ENCODE measurements at regions not wholly inside any gene's neighbourhood (a gene's known extent, or its start where the extent isn't known, plus 50 kb on each side); places are given as distances from the start of the nearest gene placed in this dataset.

DNA sequence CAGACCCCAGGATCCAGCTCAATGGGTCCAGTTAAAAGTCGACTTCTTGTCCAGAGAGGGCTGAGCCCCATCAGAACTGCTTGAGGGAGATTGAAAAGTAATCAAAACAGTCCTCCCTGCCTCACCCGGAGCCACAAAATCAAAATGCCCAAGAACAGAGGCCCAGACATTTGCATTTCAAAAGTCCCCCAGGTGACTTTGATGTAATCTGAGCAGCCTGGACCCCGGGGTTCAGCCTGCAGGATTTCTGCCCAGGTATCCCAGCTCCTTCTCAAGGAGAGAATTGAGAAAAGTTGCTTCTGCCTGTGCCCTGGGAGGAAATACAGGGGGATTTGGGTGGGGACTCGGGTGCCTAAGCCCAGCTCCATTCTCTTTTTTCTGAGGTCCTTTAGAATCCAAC lies 1385.0 kb downstream of the TBC1D22A start:
- Histone ChIP-seq H2AFZ (ENCODE audit: low read length) (no peak overlapping the region), H3K27ac (ENCODE audit: extremely low read length, insufficient read depth, low read length) (no peak overlapping the region), H3K4me2 (ENCODE audit: low read depth, low read length) (no peak overlapping the region), H3K36me3 (replicated peaks in 1 of 2; ENCODE audit: control insufficient read depth in 1 of 2, insufficient read depth in 2 of 2, low read length in 2 of 2) (no peaks in the 10 kb centered on the region), H3K79me2 (ENCODE audit: insufficient read depth, low read length) (no peaks in the 10 kb centered on the region), H4K20me1 (ENCODE audit: insufficient read depth, low read length) (no peaks in the 10 kb centered on the region), H3K27me3 (ENCODE audit: control insufficient read depth in 1 of 2, insufficient read depth in 2 of 2, low read length in 2 of 2) (peaks cover 3 to 25% of the 10 kb centered on the region in 2 experiments; a peak in 3 of 5 replicates), H3K9me3 (ENCODE audit: low read length) (no peaks in the 10 kb centered on the region), H3K9ac (ENCODE audit: insufficient read depth, low read depth, low read length) (no peak overlapping the region), H3K4me1 (ENCODE audit: insufficient read depth, low read length) (no peaks in the 10 kb centered on the region), H3K4me3 (replicated peaks in 1 of 3; ENCODE audit: insufficient read depth in 1 of 3, low read depth in 2 of 3, low read length in 3 of 3) (no peak overlapping the region)
- DNase-seq (ENCODE audit: low spot score), result no peak
- 83% methylated on average over 1 of the region's 4 CpGs for WGBS (ENCODE audit: low lambda C conversion rate)
- POLR2A ChIA-PET, result no interaction called here
- CTCF ChIA-PET (ENCODE audit: low intra/inter-chr PET ratio, low total read pairs), result no interaction called here
- no peak for ATAC-seq
- in situ Hi-C loops (cut with HindIII; ENCODE audit: extremely low pct_ligation_motif_present, low pct_unique_long_range_greater_than_20kb) (no loop called here), intact Hi-C loops (cut with micrococcal nuclease; ENCODE audit: unreplicated experiment) (no loop called here)
- no peak for FAIRE-seq
- no TSS peak for BruUV-seq (replicated peaks)
- no peak for TF ChIP-seq ZFX (CRISPR knock-in tag; IDR thresholded peaks at IDR 0.05; ENCODE audit: low read depth)
- TF ChIP-seq KMT2B (CRISPR knock-in tag; IDR thresholded peaks at IDR 0.05), result no peak
- no peak for TF ChIP-seq ZNF430 (CRISPR knock-in tag; IDR thresholded peaks at IDR 0.05)
- TF ChIP-seq ZNF264 (CRISPR knock-in tag; IDR thresholded peaks at IDR 0.05), result no peak
- TF ChIP-seq NR2F2 (IDR thresholded peaks at IDR 0.05; ENCODE audit: borderline replicate concordance, low read depth), result no peak
- TF ChIP-seq ZNF256 (CRISPR knock-in tag; conservative IDR thresholded peaks at IDR 0.05), result no peak
- no peak for TF ChIP-seq ZFP36L1 (CRISPR knock-in tag; IDR thresholded peaks at IDR 0.05)
- no peak for TF ChIP-seq E2F2 (CRISPR knock-in tag; IDR thresholded peaks at IDR 0.05; ENCODE audit: borderline replicate concordance)
- TF ChIP-seq SETDB1 (CRISPR knock-in tag; IDR thresholded peaks at IDR 0.05; ENCODE audit: borderline replicate concordance), result no peak
- TF ChIP-seq, protein P1, sequence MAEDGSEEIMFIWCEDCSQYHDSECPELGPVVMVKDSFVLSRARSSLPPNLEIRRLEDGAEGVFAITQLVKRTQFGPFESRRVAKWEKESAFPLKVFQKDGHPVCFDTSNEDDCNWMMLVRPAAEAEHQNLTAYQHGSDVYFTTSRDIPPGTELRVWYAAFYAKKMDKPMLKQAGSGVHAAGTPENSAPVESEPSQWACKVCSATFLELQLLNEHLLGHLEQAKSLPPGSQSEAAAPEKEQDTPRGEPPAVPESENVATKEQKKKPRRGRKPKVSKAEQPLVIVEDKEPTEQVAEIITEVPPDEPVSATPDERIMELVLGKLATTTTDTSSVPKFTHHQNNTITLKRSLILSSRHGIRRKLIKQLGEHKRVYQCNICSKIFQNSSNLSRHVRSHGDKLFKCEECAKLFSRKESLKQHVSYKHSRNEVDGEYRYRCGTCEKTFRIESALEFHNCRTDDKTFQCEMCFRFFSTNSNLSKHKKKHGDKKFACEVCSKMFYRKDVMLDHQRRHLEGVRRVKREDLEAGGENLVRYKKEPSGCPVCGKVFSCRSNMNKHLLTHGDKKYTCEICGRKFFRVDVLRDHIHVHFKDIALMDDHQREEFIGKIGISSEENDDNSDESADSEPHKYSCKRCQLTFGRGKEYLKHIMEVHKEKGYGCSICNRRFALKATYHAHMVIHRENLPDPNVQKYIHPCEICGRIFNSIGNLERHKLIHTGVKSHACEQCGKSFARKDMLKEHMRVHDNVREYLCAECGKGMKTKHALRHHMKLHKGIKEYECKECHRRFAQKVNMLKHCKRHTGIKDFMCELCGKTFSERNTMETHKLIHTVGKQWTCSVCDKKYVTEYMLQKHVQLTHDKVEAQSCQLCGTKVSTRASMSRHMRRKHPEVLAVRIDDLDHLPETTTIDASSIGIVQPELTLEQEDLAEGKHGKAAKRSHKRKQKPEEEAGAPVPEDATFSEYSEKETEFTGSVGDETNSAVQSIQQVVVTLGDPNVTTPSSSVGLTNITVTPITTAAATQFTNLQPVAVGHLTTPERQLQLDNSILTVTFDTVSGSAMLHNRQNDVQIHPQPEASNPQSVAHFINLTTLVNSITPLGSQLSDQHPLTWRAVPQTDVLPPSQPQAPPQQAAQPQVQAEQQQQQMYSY (CRISPR knock-in tag; IDR thresholded peaks at IDR 0.05), result no peak
- TF ChIP-seq ZNF136 (CRISPR knock-in tag; IDR thresholded peaks at IDR 0.05; ENCODE audit: low read depth), result no peak
- no peak for TF ChIP-seq KAT2B (IDR thresholded peaks at IDR 0.05; ENCODE audit: borderline replicate concordance, low read depth, low read length)
- TF ChIP-seq RFXAP (CRISPR knock-in tag; IDR thresholded peaks at IDR 0.05; ENCODE audit: borderline replicate concordance), result no peak
- TF ChIP-seq GATAD2A (CRISPR knock-in tag; IDR thresholded peaks at IDR 0.05), result no peak
- TF ChIP-seq, protein P2, sequence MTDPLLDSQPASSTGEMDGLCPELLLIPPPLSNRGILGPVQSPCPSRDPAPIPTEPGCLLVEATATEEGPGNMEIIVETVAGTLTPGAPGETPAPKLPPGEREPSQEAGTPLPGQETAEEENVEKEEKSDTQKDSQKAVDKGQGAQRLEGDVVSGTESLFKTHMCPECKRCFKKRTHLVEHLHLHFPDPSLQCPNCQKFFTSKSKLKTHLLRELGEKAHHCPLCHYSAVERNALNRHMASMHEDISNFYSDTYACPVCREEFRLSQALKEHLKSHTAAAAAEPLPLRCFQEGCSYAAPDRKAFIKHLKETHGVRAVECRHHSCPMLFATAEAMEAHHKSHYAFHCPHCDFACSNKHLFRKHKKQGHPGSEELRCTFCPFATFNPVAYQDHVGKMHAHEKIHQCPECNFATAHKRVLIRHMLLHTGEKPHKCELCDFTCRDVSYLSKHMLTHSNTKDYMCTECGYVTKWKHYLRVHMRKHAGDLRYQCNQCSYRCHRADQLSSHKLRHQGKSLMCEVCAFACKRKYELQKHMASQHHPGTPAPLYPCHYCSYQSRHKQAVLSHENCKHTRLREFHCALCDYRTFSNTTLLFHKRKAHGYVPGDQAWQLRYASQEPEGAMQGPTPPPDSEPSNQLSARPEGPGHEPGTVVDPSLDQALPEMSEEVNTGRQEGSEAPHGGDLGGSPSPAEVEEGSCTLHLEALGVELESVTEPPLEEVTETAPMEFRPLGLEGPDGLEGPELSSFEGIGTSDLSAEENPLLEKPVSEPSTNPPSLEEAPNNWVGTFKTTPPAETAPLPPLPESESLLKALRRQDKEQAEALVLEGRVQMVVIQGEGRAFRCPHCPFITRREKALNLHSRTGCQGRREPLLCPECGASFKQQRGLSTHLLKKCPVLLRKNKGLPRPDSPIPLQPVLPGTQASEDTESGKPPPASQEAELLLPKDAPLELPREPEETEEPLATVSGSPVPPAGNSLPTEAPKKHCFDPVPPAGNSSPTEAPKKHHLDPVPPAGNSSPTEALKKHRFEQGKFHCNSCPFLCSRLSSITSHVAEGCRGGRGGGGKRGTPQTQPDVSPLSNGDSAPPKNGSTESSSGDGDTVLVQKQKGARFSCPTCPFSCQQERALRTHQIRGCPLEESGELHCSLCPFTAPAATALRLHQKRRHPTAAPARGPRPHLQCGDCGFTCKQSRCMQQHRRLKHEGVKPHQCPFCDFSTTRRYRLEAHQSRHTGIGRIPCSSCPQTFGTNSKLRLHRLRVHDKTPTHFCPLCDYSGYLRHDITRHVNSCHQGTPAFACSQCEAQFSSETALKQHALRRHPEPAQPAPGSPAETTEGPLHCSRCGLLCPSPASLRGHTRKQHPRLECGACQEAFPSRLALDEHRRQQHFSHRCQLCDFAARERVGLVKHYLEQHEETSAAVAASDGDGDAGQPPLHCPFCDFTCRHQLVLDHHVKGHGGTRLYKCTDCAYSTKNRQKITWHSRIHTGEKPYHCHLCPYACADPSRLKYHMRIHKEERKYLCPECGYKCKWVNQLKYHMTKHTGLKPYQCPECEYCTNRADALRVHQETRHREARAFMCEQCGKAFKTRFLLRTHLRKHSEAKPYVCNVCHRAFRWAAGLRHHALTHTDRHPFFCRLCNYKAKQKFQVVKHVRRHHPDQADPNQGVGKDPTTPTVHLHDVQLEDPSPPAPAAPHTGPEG (CRISPR knock-in tag; IDR thresholded peaks at IDR 0.05), result no peak
- TF ChIP-seq ZNF446 (CRISPR knock-in tag; IDR thresholded peaks at IDR 0.05), result no peak

Data from HepG2 (cell line).